A673 (cell line): ENCODE measurements at regions not wholly inside any gene's neighbourhood (a gene's known extent, or its start where the extent isn't known, plus 50 kb on each side); places are given as distances from the start of the nearest gene placed in this dataset.

Experiments used
- BruUV-seq: library from RNA; stranded (reverse); fragments of 400-500 nt; replicated peaks from 2 replicates; lab custom pipeline; 2021; lab: Mats Ljungman, UMichigan
- CTCF ChIA-PET: fragments of 300-600 bp; sonication (Branson Sonifier 250); formaldehyde crosslinking; loops from one replicate; lab custom pipeline; 2022; ENCODE audit warnings: antibody characterized with exemption; lab: Charles Lee
- POLR2A ChIA-PET: fragments of 300-600 bp; sonication (Branson Sonifier 250); formaldehyde crosslinking; loops from one replicate; lab custom pipeline; 2022; ENCODE audit warnings: antibody characterized with exemption; ENCODE audit not compliant: low non-redundant PET; lab: Charles Lee
- DNase-seq: peaks from one replicate; pipeline ENCODE4 v3.0.0-alpha.2; 2015; ENCODE audit warnings: low spot score
- H3K27ac ChIP-seq: fragments of 200-600 bp; sonication (generic); 2 replicates; pipeline ENCODE4 v1.5.1; 2016; ENCODE audit warnings: mixed run types, low read depth, mild to moderate bottlenecking, mixed read lengths, antibody characterized with exemption, low read length; ENCODE audit not compliant: poor library complexity, severe bottlenecking
- H3K27me3 ChIP-seq: fragments of 200-600 bp; sonication (generic); replicated peaks from 2 replicates; pipeline ENCODE4 v1.6.1; 2017; ENCODE audit warnings: mixed run types, low read depth, mild to moderate bottlenecking, mixed read lengths, antibody characterized with exemption, low read length; ENCODE audit not compliant: insufficient read depth, poor library complexity
- H3K36me3 ChIP-seq: fragments of 200-600 bp; sonication (generic); 2 replicates; pipeline ENCODE4 v1.6.1; 2016; ENCODE audit warnings: mixed run types, mild to moderate bottlenecking, mixed read lengths, antibody characterized with exemption, low read length; ENCODE audit not compliant: insufficient read depth, poor library complexity, severe bottlenecking
- H3K4me1 ChIP-seq: fragments of 200-600 bp; sonication (generic); 2 replicates; pipeline ENCODE4 v1.6.1; 2017; ENCODE audit warnings: mixed run types, mild to moderate bottlenecking, mixed read lengths, antibody characterized with exemption, low read length; ENCODE audit not compliant: insufficient read depth, poor library complexity, severe bottlenecking
- H3K4me3 ChIP-seq: fragments of 200-600 bp; sonication (generic); 2 replicates; pipeline ENCODE4 v1.5.1; 2016; ENCODE audit warnings: low read depth, mixed run types, mild to moderate bottlenecking, mixed read lengths, low read length; ENCODE audit not compliant: poor library complexity, severe bottlenecking
- H3K9me3 ChIP-seq: fragments of 200-600 bp; sonication (generic); 2 replicates; pipeline ENCODE4 v1.6.1; 2016; ENCODE audit warnings: mixed run types, low read depth, mild to moderate bottlenecking, mixed read lengths, antibody characterized with exemption, low read length; ENCODE audit not compliant: poor library complexity, severe bottlenecking
- CTCF ChIP-seq: fragments of 300-800, 200-600 bp; sonication (generic); conservative IDR thresholded peaks from 2 replicates; pipeline ENCODE4 v1.5.1; 2017; ENCODE audit warnings: low read depth, mild to moderate bottlenecking, antibody characterized with exemption, low read length, moderate library complexity, mixed read lengths
- EZH2 ChIP-seq: fragments of 200-600 bp; sonication (generic); IDR thresholded peaks from 2 replicates; pipeline ENCODE4 v1.6.1; 2017; ENCODE audit warnings: borderline replicate concordance, low read depth, mild to moderate bottlenecking, mixed read lengths, antibody characterized with exemption, low read length; ENCODE audit not compliant: poor library complexity, severe bottlenecking
- intact Hi-C: fragments of 100-400 bp; cut with micrococcal nuclease; formaldehyde crosslinking; loops from one replicate; pipeline ENCODE4 v1.10.0; 2022; ENCODE audit not compliant: unreplicated experiment

GRCh38 chr10:129133856-129134255 is 333.2 kb upstream of the MGMT start:
- intact Hi-C loops = no loop called here
- no peak for DNase-seq

GRCh38 chr10:129134371-129134770 is 332.7 kb upstream of the MGMT start:
- TF ChIP-seq CTCF (no peak), EZH2 (no peak)
- Histone ChIP-seq H3K27me3 (no peaks in the 10 kb centered on the region), H3K9me3 (no peaks in the 10 kb centered on the region), H3K4me1 (peaks cover 46% of the 10 kb centered on the region), H3K36me3 (no peaks in the 10 kb centered on the region), H3K27ac (no peak overlapping the region), H3K4me3 (no peak overlapping the region)
- DNase-seq = no peak
- intact Hi-C loops = no loop called here
- ChIA-PET POLR2A (interaction anchor here (0.7 kb wide), 1 partner anchor 190 kb away, joined by 9 read pairs; no protein-coding TSS in a partner anchor), CTCF (no interaction called here)
- no TSS peak for BruUV-seq

More at GRCh38 chr10:129133856-129134255, 333.2 kb upstream of the MGMT start:
- BruUV-seq = no TSS peak
- no peak overlapping the region for H3K4me3 ChIP-seq
- no peaks in the 10 kb centered on the region for H3K36me3 ChIP-seq
- POLR2A ChIA-PET = no interaction called here
- H3K27ac ChIP-seq = no peak overlapping the region
- no peaks in the 10 kb centered on the region for H3K27me3 ChIP-seq
- CTCF ChIA-PET = no interaction called here
- TF ChIP-seq EZH2 = no peak
- no peak for TF ChIP-seq CTCF
- no peaks in the 10 kb centered on the region for H3K9me3 ChIP-seq
- H3K4me1 ChIP-seq = peaks cover 41% of the 10 kb centered on the region

GRCh38 chr10:129135624-129136023 is 331.4 kb upstream of the MGMT start:
- no peaks in the 10 kb centered on the region for H3K27me3 ChIP-seq
- ChIA-PET CTCF (no interaction called here), POLR2A (no interaction called here)
- H3K4me3 ChIP-seq = no peak overlapping the region
- no TSS peak for BruUV-seq
- DNase-seq = no peak
- H3K9me3 ChIP-seq = no peaks in the 10 kb centered on the region
- H3K27ac ChIP-seq = no peak overlapping the region
- H3K36me3 ChIP-seq = no peaks in the 10 kb centered on the region
- peaks cover 46% of the 10 kb centered on the region for H3K4me1 ChIP-seq
- intact Hi-C loops = no loop called here
- no peak for TF ChIP-seq CTCF
- TF ChIP-seq EZH2 = no peak
